Activated T-cell treated with anti-CD3 and anti-CD28 coated beads, Interleukin-2, amount 50 U/mL, for 48 hours (primary cell): ENCODE measurements at regions not wholly inside any gene's neighbourhood (a gene's known extent, or its start where the extent isn't known, plus 50 kb on each side); places are given as distances from the start of the nearest gene placed in this dataset.

Source experiments
- DNase-seq, 2 experiments: peaks; one replicate each; pipeline ENCODE4 v3.0.0-alpha.2; 2020

- no peak for DNase-seq
Observed at GRCh38 chr4:106766519-106766918, 269.6 kb downstream of the DKK2 start.

- no peak for DNase-seq
Observed at GRCh38 chr4:106764774-106765173, 271.3 kb downstream of the DKK2 start.

- no peak for DNase-seq
Observed at GRCh38 chr4:106762666-106763443, 273.3 kb downstream of the DKK2 start.

- DNase-seq: no peak
Observed at GRCh38 chr4:106753426-106753825, 282.7 kb downstream of the DKK2 start.

- DNase-seq: no peak
Observed at GRCh38 chr4:106746451-106746850, 289.7 kb downstream of the DKK2 start.

GRCh38 chr4:106738121-106738520 lies 298.0 kb downstream of the DKK2 start:
- DNase-seq: no peak

- no peak for DNase-seq
Observed at GRCh38 chr4:106718548-106718947, 317.6 kb downstream of the DKK2 start.

GRCh38 chr4:106717091-106717490 lies 319.0 kb downstream of the DKK2 start:
- no peak for DNase-seq

- DNase-seq: no peak
Observed at GRCh38 chr4:106715825-106716224, 320.3 kb downstream of the DKK2 start.

GRCh38 chr4:106708464-106708816 lies 327.7 kb downstream of the DKK2 start:
- DNase-seq: no peak

- no peak for DNase-seq
Observed at GRCh38 chr4:106707776-106708463, 328.2 kb downstream of the DKK2 start.

- DNase-seq: no peak
Observed at GRCh38 chr4:106704253-106704870, 331.8 kb downstream of the DKK2 start.

- no peak for DNase-seq
Observed at GRCh38 chr4:106700321-106700720, 331.7 kb upstream of the GIMD1 start.

- no peak for DNase-seq
Observed at GRCh38 chr4:106698621-106699195, 330.1 kb upstream of the GIMD1 start.

- DNase-seq: no peak
Observed at GRCh38 chr4:106695501-106696262, 327.1 kb upstream of the GIMD1 start.

- no peak for DNase-seq
Observed at GRCh38 chr4:106694232-106694631, 325.7 kb upstream of the GIMD1 start.

- DNase-seq: no peak
Observed at GRCh38 chr4:106691749-106692148, 323.2 kb upstream of the GIMD1 start.

- no peak for DNase-seq
Observed at GRCh38 chr4:106690487-106690886, 321.9 kb upstream of the GIMD1 start.

GRCh38 chr4:106687026-106687425 lies 318.4 kb upstream of the GIMD1 start:
- no peak for DNase-seq

- no peak for DNase-seq
Observed at GRCh38 chr4:106681381-106681921, 312.9 kb upstream of the GIMD1 start.

GRCh38 chr4:106679063-106679462 lies 310.5 kb upstream of the GIMD1 start:
- no peak for DNase-seq

- no peak for DNase-seq
Observed at GRCh38 chr4:106677213-106677612, 308.6 kb upstream of the GIMD1 start.
